ENCODE measurements at regions not wholly inside any gene's neighbourhood (a gene's known extent, or its start where the extent isn't known, plus 50 kb on each side); places are given as distances from the start of the nearest gene placed in this dataset.

DNA sequence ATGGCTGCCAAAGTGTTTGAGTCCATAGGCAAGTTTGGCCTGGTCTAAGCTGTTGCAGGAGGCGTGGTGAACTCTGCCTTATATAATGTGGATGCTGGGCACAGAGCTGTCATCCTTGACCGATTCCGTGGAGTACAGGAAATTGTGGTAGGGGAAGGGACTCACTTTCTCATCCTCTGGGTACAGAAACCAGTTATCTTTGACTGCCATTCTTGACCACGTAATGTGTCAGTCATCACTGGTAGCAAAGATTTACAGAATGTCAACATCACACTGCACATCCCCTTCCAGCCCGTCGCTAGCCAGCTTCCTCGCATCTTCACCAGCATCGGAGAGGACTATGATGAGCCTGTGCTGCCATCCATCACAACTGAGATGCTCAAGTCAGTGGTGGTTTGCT is 215.8 kb upstream of the JUN start:
- Mint-ChIP-seq H3K4me1 (ENCODE audit: low read depth) (no peaks in the 10 kb centered on the region), H3K36me3 (ENCODE audit: low read depth) (no peaks in the 10 kb centered on the region), H3K27ac (no peak overlapping the region), H3K9me3 (no peaks in the 10 kb centered on the region), H3K4me3 (no peak overlapping the region), H3K27me3 (ENCODE audit: insufficient read depth) (no peaks in the 10 kb centered on the region; the same call in 1 of the 2 replicates)
- no peak for DNase-seq
- TF ChIP-seq, protein P1, sequence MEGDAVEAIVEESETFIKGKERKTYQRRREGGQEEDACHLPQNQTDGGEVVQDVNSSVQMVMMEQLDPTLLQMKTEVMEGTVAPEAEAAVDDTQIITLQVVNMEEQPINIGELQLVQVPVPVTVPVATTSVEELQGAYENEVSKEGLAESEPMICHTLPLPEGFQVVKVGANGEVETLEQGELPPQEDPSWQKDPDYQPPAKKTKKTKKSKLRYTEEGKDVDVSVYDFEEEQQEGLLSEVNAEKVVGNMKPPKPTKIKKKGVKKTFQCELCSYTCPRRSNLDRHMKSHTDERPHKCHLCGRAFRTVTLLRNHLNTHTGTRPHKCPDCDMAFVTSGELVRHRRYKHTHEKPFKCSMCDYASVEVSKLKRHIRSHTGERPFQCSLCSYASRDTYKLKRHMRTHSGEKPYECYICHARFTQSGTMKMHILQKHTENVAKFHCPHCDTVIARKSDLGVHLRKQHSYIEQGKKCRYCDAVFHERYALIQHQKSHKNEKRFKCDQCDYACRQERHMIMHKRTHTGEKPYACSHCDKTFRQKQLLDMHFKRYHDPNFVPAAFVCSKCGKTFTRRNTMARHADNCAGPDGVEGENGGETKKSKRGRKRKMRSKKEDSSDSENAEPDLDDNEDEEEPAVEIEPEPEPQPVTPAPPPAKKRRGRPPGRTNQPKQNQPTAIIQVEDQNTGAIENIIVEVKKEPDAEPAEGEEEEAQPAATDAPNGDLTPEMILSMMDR (IDR thresholded peaks at IDR 0.05), result no peak

DNA sequence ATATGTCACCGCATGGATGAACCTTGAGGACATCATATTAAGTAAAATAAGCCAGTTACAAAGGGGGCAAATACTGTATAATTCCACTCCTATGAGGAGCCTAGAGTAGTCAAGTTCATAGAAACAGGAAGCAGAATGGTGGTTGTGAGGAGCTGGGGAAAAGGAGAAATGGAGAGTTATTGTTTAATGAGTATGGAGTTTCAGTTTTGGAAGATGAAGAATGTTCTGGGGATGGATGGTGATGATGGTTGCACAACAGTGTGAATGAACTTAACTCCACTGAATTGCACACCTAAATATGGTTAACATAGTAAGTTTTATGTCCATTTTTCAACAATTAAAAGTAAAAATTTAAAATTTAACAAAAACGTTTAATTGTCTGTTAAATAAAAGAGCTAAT is 220.9 kb upstream of the JUN start:
- Mint-ChIP-seq H3K4me1 (ENCODE audit: low read depth) (peaks cover 9% of the 10 kb centered on the region), H3K27ac (no peak overlapping the region), H3K4me3 (no peak overlapping the region), H3K36me3 (ENCODE audit: low read depth) (no peaks in the 10 kb centered on the region), H3K27me3 (ENCODE audit: insufficient read depth) (peaks cover 2% of the 10 kb centered on the region; the same call in 1 of the 2 replicates), H3K9me3 (no peaks in the 10 kb centered on the region)
- TF ChIP-seq, protein P1 (IDR thresholded peaks at IDR 0.05), result no peak
- DNase-seq, result no peak

DNA sequence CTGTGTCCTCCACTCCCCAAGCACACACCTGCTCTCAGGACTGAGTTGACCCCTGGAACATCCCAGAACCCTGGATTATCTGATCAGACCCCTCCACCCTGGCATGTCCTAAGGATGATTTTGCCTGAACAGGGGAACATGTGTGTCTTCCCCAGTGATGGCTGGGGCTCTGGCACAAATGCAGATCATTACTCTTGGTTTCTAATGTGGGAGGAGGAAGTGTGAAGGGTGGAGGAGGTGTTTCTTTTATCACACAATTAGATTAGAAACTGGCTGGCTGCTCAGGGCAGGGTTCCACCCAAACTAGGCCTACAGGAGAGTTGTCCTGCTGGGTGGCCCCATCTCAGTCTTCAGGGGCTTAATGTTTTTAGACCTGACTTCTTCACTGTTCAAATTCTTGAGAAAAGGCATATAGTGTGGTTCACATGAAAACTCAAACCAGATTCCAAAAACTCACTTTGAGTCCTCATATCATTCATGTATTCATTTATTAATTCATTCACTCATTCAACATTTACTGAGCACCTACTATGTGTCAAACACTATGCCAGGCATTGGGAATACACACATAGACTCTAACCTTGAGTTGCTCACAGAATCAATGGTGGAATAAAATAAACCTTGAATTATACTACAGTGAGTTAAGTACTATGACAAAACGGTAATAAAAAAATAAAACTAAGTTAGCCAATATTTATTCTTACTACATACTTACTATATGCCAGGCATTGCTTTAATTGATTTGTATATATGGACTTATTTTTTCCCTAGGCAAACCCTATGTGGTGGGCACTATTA is 221.8 kb upstream of the JUN start:
- H3K9me3 Mint-ChIP-seq, result no peaks in the 10 kb centered on the region
- TF ChIP-seq, protein P1 (IDR thresholded peaks at IDR 0.05), result no peak
- no peaks in the 10 kb centered on the region for H3K36me3 Mint-ChIP-seq (ENCODE audit: low read depth)
- peaks cover 2% of the 10 kb centered on the region; the same call in 1 of the 2 replicates for H3K27me3 Mint-ChIP-seq (ENCODE audit: insufficient read depth)
- no peak for DNase-seq
- H3K27ac Mint-ChIP-seq, result no peak overlapping the region
- peaks cover 9% of the 10 kb centered on the region for H3K4me1 Mint-ChIP-seq (ENCODE audit: low read depth)
- H3K4me3 Mint-ChIP-seq, result no peak overlapping the region

DNA sequence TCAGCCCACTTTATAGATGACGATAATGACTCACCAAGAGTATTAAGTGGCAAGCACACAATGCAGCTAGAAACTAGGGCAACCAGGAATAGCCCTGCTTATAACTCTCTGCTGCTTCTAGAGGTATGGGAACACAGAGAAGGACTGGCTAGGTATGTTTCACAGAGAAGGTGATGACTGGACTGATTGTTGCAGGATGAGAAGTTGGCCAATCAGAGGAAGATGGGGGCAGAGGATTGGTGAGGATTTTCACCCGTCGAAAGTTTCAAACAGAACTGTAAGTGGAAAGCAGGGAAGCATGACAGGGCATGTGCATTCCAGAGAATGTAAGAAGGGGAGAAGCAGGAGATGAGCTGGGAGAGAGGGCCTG is 222.4 kb upstream of the JUN start:
- peaks cover 2% of the 10 kb centered on the region; the same call in 1 of the 2 replicates for H3K27me3 Mint-ChIP-seq (ENCODE audit: insufficient read depth)
- no peaks in the 10 kb centered on the region for H3K36me3 Mint-ChIP-seq (ENCODE audit: low read depth)
- TF ChIP-seq, protein P1 (IDR thresholded peaks at IDR 0.05), result no peak
- H3K9me3 Mint-ChIP-seq, result no peaks in the 10 kb centered on the region
- H3K4me3 Mint-ChIP-seq, result no peak overlapping the region
- no peak for DNase-seq
- no peak overlapping the region for H3K27ac Mint-ChIP-seq
- peaks cover 12% of the 10 kb centered on the region for H3K4me1 Mint-ChIP-seq (ENCODE audit: low read depth)

DNA sequence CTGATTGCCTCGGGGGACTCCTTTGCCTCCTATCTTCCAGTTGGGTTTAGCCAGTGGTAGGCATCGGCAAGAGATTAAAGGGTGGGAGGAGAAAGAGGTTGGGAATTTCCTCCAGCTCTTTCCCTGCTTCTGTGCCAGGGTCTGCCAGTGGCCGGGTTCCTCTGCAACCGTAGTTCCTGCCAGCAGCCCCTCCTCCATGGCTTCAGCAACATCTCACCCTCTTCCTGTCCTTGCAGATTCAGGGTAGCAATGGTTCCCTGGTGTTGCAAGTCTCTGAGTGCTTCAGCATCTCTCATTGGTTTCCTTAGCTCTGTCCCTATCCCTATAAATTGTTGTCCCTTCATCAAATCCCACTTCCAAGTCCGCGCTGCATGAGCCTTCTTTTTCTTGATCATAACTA is 223.1 kb upstream of the JUN start:
- Mint-ChIP-seq H3K36me3 (ENCODE audit: low read depth) (no peaks in the 10 kb centered on the region), H3K27me3 (ENCODE audit: insufficient read depth) (peaks cover 2% of the 10 kb centered on the region; the same call in 1 of the 2 replicates), H3K4me3 (no peak overlapping the region), H3K27ac (no peak overlapping the region), H3K4me1 (ENCODE audit: low read depth) (peaks cover 17% of the 10 kb centered on the region), H3K9me3 (no peaks in the 10 kb centered on the region)
- no peak for DNase-seq
- TF ChIP-seq, protein P1 (IDR thresholded peaks at IDR 0.05), result no peak

All from HFFc6 (cell line).